ENCODE measurements at regions not wholly inside any gene's neighbourhood (a gene's known extent, or its start where the extent isn't known, plus 50 kb on each side); places are given as distances from the start of the nearest gene placed in this dataset.

DNA sequence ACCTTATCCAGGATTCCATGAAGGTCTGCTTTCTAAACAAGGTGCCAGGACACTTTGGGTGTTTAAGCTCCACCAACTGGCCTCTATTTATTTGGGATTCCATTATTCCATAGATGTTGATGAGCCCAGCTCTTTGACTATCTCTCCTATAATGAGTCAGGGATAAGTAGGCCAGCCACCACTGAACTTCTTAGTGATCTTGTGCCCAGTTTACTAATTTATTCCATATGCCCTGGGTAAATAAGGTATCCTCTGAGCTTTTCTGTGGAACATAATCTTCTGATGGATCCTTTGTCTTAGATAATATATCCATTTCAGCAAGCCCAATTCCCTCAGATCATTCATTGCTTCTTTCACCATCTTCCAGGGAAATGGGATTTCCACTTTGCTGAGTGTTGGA is 535.0 kb downstream of the FOXG1 start:
- Mint-ChIP-seq H3K36me3 (ENCODE audit: insufficient read depth in 2 of 2) (no peaks in the 10 kb centered on the region), H3K27me3 (ENCODE audit: low read depth) (no peaks in the 10 kb centered on the region), H3K27ac (no peak overlapping the region), H3K4me3 (no peak overlapping the region), H3K4me1 (ENCODE audit: low read depth) (no peaks in the 10 kb centered on the region), H3K9me3 (peaks cover 7 to 14% of the 10 kb centered on the region in 2 donors)
- no peak for DNase-seq
- ATAC-seq (replicated peaks in 1 of 2) = no peak

DNA sequence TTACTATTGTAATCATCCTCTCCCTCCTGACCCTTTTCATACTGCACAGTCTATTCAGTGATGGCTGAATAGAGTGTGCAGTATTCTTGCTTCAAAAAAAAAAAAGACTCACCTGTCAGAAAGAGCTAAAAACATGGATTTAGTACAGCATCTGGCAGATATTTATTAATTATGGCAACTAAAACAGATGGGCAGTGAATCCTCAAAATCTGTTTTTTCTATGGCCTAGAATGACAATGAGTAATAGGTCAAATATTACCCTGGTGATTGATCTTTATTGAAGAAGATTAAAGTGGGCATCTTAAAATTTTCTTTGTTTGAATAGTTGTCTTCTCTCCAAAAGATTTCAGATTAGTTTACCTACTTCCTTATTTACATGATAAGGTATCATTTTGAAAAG is 543.6 kb downstream of the FOXG1 start:
- no peak for DNase-seq
- no peaks in the 10 kb centered on the region for H3K4me1 Mint-ChIP-seq (ENCODE audit: low read depth)
- H3K9me3 Mint-ChIP-seq = peaks cover 5 to 6% of the 10 kb centered on the region in 2 donors
- no peak overlapping the region for H3K4me3 Mint-ChIP-seq
- H3K27me3 Mint-ChIP-seq (ENCODE audit: low read depth) = no peaks in the 10 kb centered on the region
- H3K27ac Mint-ChIP-seq = no peak overlapping the region
- ATAC-seq (replicated peaks in 1 of 2) = no peak
- H3K36me3 Mint-ChIP-seq (ENCODE audit: insufficient read depth in 2 of 2) = no peaks in the 10 kb centered on the region

- DNase-seq (no peak), ATAC-seq (replicated peaks in 1 of 2) (no peak)
- H3K9me3 Mint-ChIP-seq = peaks cover 5 to 6% of the 10 kb centered on the region in 2 donors
- no peaks in the 10 kb centered on the region for H3K4me1 Mint-ChIP-seq (ENCODE audit: low read depth)
- no peak overlapping the region for H3K27ac Mint-ChIP-seq
- H3K36me3 Mint-ChIP-seq (ENCODE audit: insufficient read depth in 2 of 2) = no peaks in the 10 kb centered on the region
- H3K4me3 Mint-ChIP-seq = no peak overlapping the region
- no peaks in the 10 kb centered on the region for H3K27me3 Mint-ChIP-seq (ENCODE audit: low read depth)
Measured at GRCh38 chr14:29310757-29311156, 544.2 kb downstream of the FOXG1 start.

- Mint-ChIP-seq H3K9me3 (peaks cover 6 to 7% of the 10 kb centered on the region in 2 donors), H3K36me3 (ENCODE audit: insufficient read depth in 2 of 2) (no peaks in the 10 kb centered on the region), H3K4me1 (ENCODE audit: low read depth) (no peaks in the 10 kb centered on the region), H3K27ac (no peak overlapping the region), H3K4me3 (no peak overlapping the region), H3K27me3 (ENCODE audit: low read depth) (no peaks in the 10 kb centered on the region)
- no peak for ATAC-seq (replicated peaks in 1 of 2)
- DNase-seq = no peak
Measured at GRCh38 chr14:29311983-29312382, 545.4 kb downstream of the FOXG1 start.

DNA sequence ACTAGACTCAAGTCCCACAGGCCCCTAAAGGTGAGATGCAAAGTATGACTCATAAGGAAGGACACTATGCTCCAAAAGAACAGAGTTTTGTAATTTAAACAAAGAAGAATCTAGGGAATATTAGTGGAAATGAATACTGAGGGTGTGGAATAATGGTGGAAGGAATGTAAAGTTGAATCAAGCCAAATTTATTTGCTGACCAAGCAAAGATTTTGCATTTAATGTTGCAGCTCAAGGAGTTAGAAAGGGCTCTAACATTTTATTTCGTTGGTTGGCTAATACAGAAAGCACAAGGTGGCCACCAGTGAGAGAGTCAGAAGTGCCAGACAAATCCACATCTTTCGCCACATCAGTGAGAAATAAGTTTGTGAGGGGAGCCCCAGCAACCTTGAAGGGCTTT is 550.3 kb downstream of the FOXG1 start:
- Mint-ChIP-seq H3K36me3 (ENCODE audit: insufficient read depth in 2 of 2) (no peaks in the 10 kb centered on the region), H3K4me1 (ENCODE audit: low read depth) (no peaks in the 10 kb centered on the region), H3K27me3 (ENCODE audit: low read depth) (no peaks in the 10 kb centered on the region), H3K9me3 (peaks cover 4 to 7% of the 10 kb centered on the region in 2 donors), H3K27ac (no peak overlapping the region), H3K4me3 (no peak overlapping the region)
- ATAC-seq (replicated peaks in 1 of 2) (no peak), DNase-seq (no peak)

GRCh38 chr14:29317423-29317822 is 550.8 kb downstream of the FOXG1 start:
- H3K27ac Mint-ChIP-seq = no peak overlapping the region
- DNase-seq = no peak
- no peaks in the 10 kb centered on the region for H3K36me3 Mint-ChIP-seq (ENCODE audit: insufficient read depth in 2 of 2)
- H3K4me3 Mint-ChIP-seq = no peak overlapping the region
- no peaks in the 10 kb centered on the region for H3K4me1 Mint-ChIP-seq (ENCODE audit: low read depth)
- ATAC-seq (replicated peaks in 1 of 2) = no peak
- H3K9me3 Mint-ChIP-seq = peaks cover 4 to 7% of the 10 kb centered on the region in 2 donors
- no peaks in the 10 kb centered on the region for H3K27me3 Mint-ChIP-seq (ENCODE audit: low read depth)

DNA sequence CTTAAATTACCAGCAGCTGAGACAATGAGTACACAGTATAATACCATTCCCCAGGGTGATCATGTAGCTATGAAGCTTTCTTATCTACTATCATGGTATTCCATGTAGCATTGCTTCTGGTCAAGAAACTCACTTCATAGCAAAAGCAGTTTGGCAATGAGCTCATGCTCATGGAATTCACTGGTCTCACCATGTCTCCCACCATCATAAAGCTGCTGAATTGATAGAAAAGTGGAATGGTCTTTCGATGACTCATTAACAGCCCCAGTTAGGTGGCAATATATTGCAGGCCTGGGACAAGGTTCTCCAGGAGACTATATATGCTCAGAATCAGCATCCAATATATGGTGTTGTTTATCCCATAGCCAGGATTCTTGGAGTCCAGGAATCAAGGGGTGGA is 553.7 kb downstream of the FOXG1 start:
- Mint-ChIP-seq H3K9me3 (peaks cover 0 to 10% of the 10 kb centered on the region in 2 donors), H3K4me1 (ENCODE audit: low read depth) (no peaks in the 10 kb centered on the region), H3K4me3 (no peak overlapping the region), H3K36me3 (ENCODE audit: insufficient read depth in 2 of 2) (no peaks in the 10 kb centered on the region), H3K27ac (no peak overlapping the region), H3K27me3 (ENCODE audit: low read depth) (no peaks in the 10 kb centered on the region)
- DNase-seq = no peak
- ATAC-seq (replicated peaks in 1 of 2) = no peak

- Mint-ChIP-seq H3K9me3 (peaks cover 4 to 13% of the 10 kb centered on the region in 2 donors), H3K36me3 (ENCODE audit: insufficient read depth in 2 of 2) (no peaks in the 10 kb centered on the region), H3K4me3 (no peak overlapping the region), H3K27me3 (ENCODE audit: low read depth) (no peaks in the 10 kb centered on the region), H3K4me1 (ENCODE audit: low read depth) (no peaks in the 10 kb centered on the region), H3K27ac (no peak overlapping the region)
- ATAC-seq (replicated peaks in 1 of 2) (no peak), DNase-seq (no peak)
Measured at GRCh38 chr14:29321646-29322045, 555.1 kb downstream of the FOXG1 start.

DNA sequence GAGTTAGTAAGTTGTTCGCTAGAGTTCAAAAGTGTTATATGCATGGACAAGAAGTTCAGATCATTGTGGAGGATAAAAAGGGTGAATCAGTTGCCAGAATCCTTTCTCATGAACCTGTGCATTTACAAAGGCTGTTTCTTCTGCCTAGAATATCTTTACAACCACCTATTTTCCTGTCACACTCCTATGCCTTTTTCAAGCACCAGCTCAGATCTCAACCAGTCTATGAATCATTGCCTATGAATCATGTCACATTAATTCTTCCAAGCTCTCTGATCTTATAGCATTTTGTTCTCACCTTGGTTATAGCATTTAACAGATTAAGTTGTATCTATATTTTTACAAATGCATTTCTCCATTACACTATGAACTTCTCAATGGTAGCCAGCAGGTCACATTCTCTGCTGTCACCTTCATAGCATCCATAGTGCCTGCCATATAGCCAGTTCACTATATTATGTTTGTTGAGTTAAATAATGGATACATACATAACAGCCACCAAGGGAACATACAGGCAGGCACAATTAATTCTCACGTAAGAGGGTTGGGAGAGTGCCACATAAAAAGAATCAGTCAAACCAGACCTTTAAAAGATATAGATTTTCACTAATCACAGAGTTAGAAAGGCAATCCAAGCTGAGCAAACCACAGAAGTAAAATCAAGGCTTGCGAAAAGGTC is 573.0 kb downstream of the FOXG1 start:
- no peaks in the 10 kb centered on the region for H3K4me1 Mint-ChIP-seq (ENCODE audit: low read depth)
- peaks cover 6 to 11% of the 10 kb centered on the region in 2 donors for H3K9me3 Mint-ChIP-seq
- no peak for DNase-seq
- H3K27me3 Mint-ChIP-seq (ENCODE audit: low read depth) = no peaks in the 10 kb centered on the region
- H3K27ac Mint-ChIP-seq = no peak overlapping the region
- no peak overlapping the region for H3K4me3 Mint-ChIP-seq
- ATAC-seq (replicated peaks in 1 of 2) = no peak
- H3K36me3 Mint-ChIP-seq (ENCODE audit: insufficient read depth in 2 of 2) = peaks cover 0 to 2% of the 10 kb centered on the region in 2 donors

- no peak overlapping the region for H3K27ac Mint-ChIP-seq
- H3K4me1 Mint-ChIP-seq (ENCODE audit: low read depth) = no peaks in the 10 kb centered on the region
- H3K36me3 Mint-ChIP-seq (ENCODE audit: insufficient read depth in 2 of 2) = peaks cover 0 to 3% of the 10 kb centered on the region in 2 donors
- no peak for ATAC-seq (replicated peaks in 1 of 2)
- DNase-seq = no peak
- H3K27me3 Mint-ChIP-seq (ENCODE audit: low read depth) = no peaks in the 10 kb centered on the region
- peaks cover 6% of the 10 kb centered on the region in 2 donors for H3K9me3 Mint-ChIP-seq
- no peak overlapping the region for H3K4me3 Mint-ChIP-seq
Measured at GRCh38 chr14:29348504-29348903, 579.1 kb downstream of the PRKD1 start.

DNA sequence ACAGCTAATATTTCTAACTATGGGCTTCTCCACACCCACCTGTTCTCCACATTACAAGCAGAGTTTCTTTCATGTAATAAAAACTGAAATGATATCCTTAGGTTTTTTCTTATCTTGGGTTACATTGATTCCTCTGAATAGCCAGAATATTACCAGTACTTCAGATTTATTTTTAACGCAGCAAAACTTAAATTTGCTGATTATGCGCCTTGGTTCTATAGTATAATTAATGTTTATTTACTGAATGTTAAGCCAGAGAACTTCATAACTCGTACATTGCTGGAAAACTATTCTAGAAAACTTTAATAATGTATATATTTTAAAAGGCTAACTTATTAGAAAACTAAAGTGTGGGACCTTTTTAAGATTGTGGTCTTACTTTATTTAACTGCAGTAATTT is 577.2 kb downstream of the PRKD1 start:
- no peak for ATAC-seq (replicated peaks in 1 of 2)
- no peak for DNase-seq
- no peaks in the 10 kb centered on the region for H3K4me1 Mint-ChIP-seq (ENCODE audit: low read depth)
- H3K27ac Mint-ChIP-seq = no peak overlapping the region
- H3K36me3 Mint-ChIP-seq (ENCODE audit: insufficient read depth in 2 of 2) = peaks cover 0 to 3% of the 10 kb centered on the region in 2 donors
- no peaks in the 10 kb centered on the region for H3K27me3 Mint-ChIP-seq (ENCODE audit: low read depth)
- peaks cover 6 to 8% of the 10 kb centered on the region in 2 donors for H3K9me3 Mint-ChIP-seq
- H3K4me3 Mint-ChIP-seq = no peak overlapping the region

GRCh38 chr14:29351996-29352705 is 575.5 kb downstream of the PRKD1 start:
- H3K4me1 Mint-ChIP-seq (ENCODE audit: low read depth) = no peaks in the 10 kb centered on the region
- peaks cover 4 to 8% of the 10 kb centered on the region in 2 donors for H3K9me3 Mint-ChIP-seq

GRCh38 chr14:29352706-29353080 is 575.0 kb downstream of the PRKD1 start:
- ATAC-seq (replicated peaks in 1 of 2) = no peak

More at GRCh38 chr14:29351996-29352705, 575.5 kb downstream of the PRKD1 start:
- no peak overlapping the region for H3K27ac Mint-ChIP-seq
- H3K4me3 Mint-ChIP-seq = no peak overlapping the region
- DNase-seq (no peak), ATAC-seq (replicated peaks in 1 of 2) (no peak)
- no peaks in the 10 kb centered on the region for H3K27me3 Mint-ChIP-seq (ENCODE audit: low read depth)
- peaks cover 0 to 3% of the 10 kb centered on the region in 2 donors for H3K36me3 Mint-ChIP-seq (ENCODE audit: insufficient read depth in 2 of 2)

GRCh38 chr14:29353513-29353912 is 574.1 kb downstream of the PRKD1 start:
- no peak for ATAC-seq (replicated peaks in 1 of 2)

More at GRCh38 chr14:29352706-29353080, 575.0 kb downstream of the PRKD1 start:
- Mint-ChIP-seq H3K27me3 (ENCODE audit: low read depth) (no peaks in the 10 kb centered on the region), H3K9me3 (peaks cover 6 to 9% of the 10 kb centered on the region in 2 donors), H3K4me3 (no peak overlapping the region), H3K4me1 (ENCODE audit: low read depth) (no peaks in the 10 kb centered on the region), H3K36me3 (ENCODE audit: insufficient read depth in 2 of 2) (no peaks in the 10 kb centered on the region), H3K27ac (no peak overlapping the region)
- DNase-seq = no peak

More at GRCh38 chr14:29353513-29353912, 574.1 kb downstream of the PRKD1 start:
- Mint-ChIP-seq H3K4me3 (no peak overlapping the region), H3K9me3 (peaks cover 6 to 10% of the 10 kb centered on the region in 2 donors), H3K27me3 (ENCODE audit: low read depth) (no peaks in the 10 kb centered on the region), H3K36me3 (ENCODE audit: insufficient read depth in 2 of 2) (no peaks in the 10 kb centered on the region), H3K4me1 (ENCODE audit: low read depth) (no peaks in the 10 kb centered on the region), H3K27ac (no peak overlapping the region)
- DNase-seq = no peak
